ENCODE measurements at regions not wholly inside any gene's neighbourhood (a gene's known extent, or its start where the extent isn't known, plus 50 kb on each side); places are given as distances from the start of the nearest gene placed in this dataset.

GRCh38 chr2:108115868-108116267 is 123.9 kb upstream of the SULT1C3 start:
- TF ChIP-seq SIN3A (IDR thresholded peaks at IDR 0.05; ENCODE audit: borderline replicate concordance, insufficient read depth, low read length) (no peak), REST (IDR thresholded peaks at IDR 0.05; ENCODE audit: insufficient read depth in 1 of 2, low read depth in 2 of 2, low read length in 2 of 2) (no peak), TAF1 (IDR thresholded peaks at IDR 0.05; ENCODE audit: borderline replicate concordance, insufficient read depth, low read length) (no peak), POLR2AphosphoS5 (IDR thresholded peaks at IDR 0.05; ENCODE audit: low read depth, low read length) (no peak), FOXP2 (optimal IDR thresholded peaks at IDR 0.05; ENCODE audit: borderline replicate concordance, extremely low read depth, extremely low read length, insufficient read depth) (no peak)

- no peak for TF ChIP-seq FOXP2 (optimal IDR thresholded peaks at IDR 0.05; ENCODE audit: borderline replicate concordance, extremely low read depth, extremely low read length, insufficient read depth)
- no peak for TF ChIP-seq REST (IDR thresholded peaks at IDR 0.05; ENCODE audit: insufficient read depth in 1 of 2, low read depth in 2 of 2, low read length in 2 of 2)
- TF ChIP-seq POLR2AphosphoS5 (IDR thresholded peaks at IDR 0.05; ENCODE audit: low read depth, low read length) = no peak
- no peak for TF ChIP-seq SIN3A (IDR thresholded peaks at IDR 0.05; ENCODE audit: borderline replicate concordance, insufficient read depth, low read length)
- TF ChIP-seq TAF1 (IDR thresholded peaks at IDR 0.05; ENCODE audit: borderline replicate concordance, insufficient read depth, low read length) = no peak
Observed at GRCh38 chr2:108118996-108119395, 120.8 kb upstream of the SULT1C3 start.

GRCh38 chr2:108119492-108119891 is 120.3 kb upstream of the SULT1C3 start:
- TF ChIP-seq REST (IDR thresholded peaks at IDR 0.05; ENCODE audit: insufficient read depth in 1 of 2, low read depth in 2 of 2, low read length in 2 of 2) (no peak), POLR2AphosphoS5 (IDR thresholded peaks at IDR 0.05; ENCODE audit: low read depth, low read length) (no peak), FOXP2 (optimal IDR thresholded peaks at IDR 0.05; ENCODE audit: borderline replicate concordance, extremely low read depth, extremely low read length, insufficient read depth) (no peak), SIN3A (IDR thresholded peaks at IDR 0.05; ENCODE audit: borderline replicate concordance, insufficient read depth, low read length) (no peak), TAF1 (IDR thresholded peaks at IDR 0.05; ENCODE audit: borderline replicate concordance, insufficient read depth, low read length) (no peak)

GRCh38 chr2:108124736-108125495 is 114.9 kb upstream of the SULT1C3 start:
- TF ChIP-seq FOXP2 (optimal IDR thresholded peaks at IDR 0.05; ENCODE audit: borderline replicate concordance, extremely low read depth, extremely low read length, insufficient read depth) = no peak
- no peak for TF ChIP-seq TAF1 (IDR thresholded peaks at IDR 0.05; ENCODE audit: borderline replicate concordance, insufficient read depth, low read length)
- no peak for TF ChIP-seq POLR2AphosphoS5 (IDR thresholded peaks at IDR 0.05; ENCODE audit: low read depth, low read length)
- no peak for TF ChIP-seq SIN3A (IDR thresholded peaks at IDR 0.05; ENCODE audit: borderline replicate concordance, insufficient read depth, low read length)
- no peak for TF ChIP-seq REST (IDR thresholded peaks at IDR 0.05; ENCODE audit: insufficient read depth in 1 of 2, low read depth in 2 of 2, low read length in 2 of 2)
